Kidney epithelial cell (primary cell): ENCODE measurements at regions not wholly inside any gene's neighbourhood (a gene's known extent, or its start where the extent isn't known, plus 50 kb on each side); places are given as distances from the start of the nearest gene placed in this dataset.

Source experiments
- DNase-seq: peaks from one replicate; pipeline ENCODE4 v3.0.0-alpha.2; 2010; ENCODE audit warnings: low read depth
- H3K27me3 ChIP-seq: 2 replicates; pipeline ENCODE4 v1.6.0; 2011; ENCODE audit warnings: low read length; ENCODE audit not compliant: control insufficient read depth, insufficient read depth
- H3K36me3 ChIP-seq: 2 replicates; pipeline ENCODE4 v1.5.1; 2011; ENCODE audit warnings: low read length; ENCODE audit not compliant: control insufficient read depth, insufficient read depth
- H3K4me3 ChIP-seq: 2 replicates; pipeline ENCODE4 v1.5.1; 2011; ENCODE audit warnings: low read depth, mild to moderate bottlenecking, control low read depth, low read length
- CTCF ChIP-seq: IDR thresholded peaks from 2 replicates; pipeline ENCODE4 v1.5.1; 2011; ENCODE audit warnings: mild to moderate bottlenecking, moderate library complexity, low read length, control low read depth, inconsistent platforms; ENCODE audit not compliant: insufficient read depth, poor library complexity, severe bottlenecking

- TF ChIP-seq CTCF, result no peak
- Histone ChIP-seq H3K36me3 (no peaks in the 10 kb centered on the region), H3K27me3 (no peaks in the 10 kb centered on the region), H3K4me3 (no peak overlapping the region)
- no peak for DNase-seq
Observed at GRCh38 chr14:30204431-30204980, 276.9 kb upstream of the PRKD1 start.

GRCh38 chr14:30209136-30209535, 281.5 kb upstream of the PRKD1 start:
- no peak overlapping the region for H3K4me3 ChIP-seq
- no peaks in the 10 kb centered on the region for H3K36me3 ChIP-seq
- TF ChIP-seq CTCF, result no peak
- H3K27me3 ChIP-seq, result no peaks in the 10 kb centered on the region
- no peak for DNase-seq

GRCh38 chr14:30210630-30211029, 283.0 kb upstream of the PRKD1 start:
- H3K36me3 ChIP-seq, result no peaks in the 10 kb centered on the region
- no peaks in the 10 kb centered on the region for H3K27me3 ChIP-seq
- no peak for DNase-seq
- no peak for TF ChIP-seq CTCF
- no peak overlapping the region for H3K4me3 ChIP-seq

- no peaks in the 10 kb centered on the region for H3K36me3 ChIP-seq
- H3K27me3 ChIP-seq, result no peaks in the 10 kb centered on the region
- TF ChIP-seq CTCF, result no peak
- no peak for DNase-seq
- H3K4me3 ChIP-seq, result no peak overlapping the region
Observed at GRCh38 chr14:30211326-30211725, 283.7 kb upstream of the PRKD1 start.

GRCh38 chr14:30214014-30214413, 286.4 kb upstream of the PRKD1 start:
- Histone ChIP-seq H3K27me3 (no peaks in the 10 kb centered on the region), H3K36me3 (no peaks in the 10 kb centered on the region), H3K4me3 (no peak overlapping the region)
- TF ChIP-seq CTCF, result no peak
- DNase-seq, result no peak

GRCh38 chr14:30214461-30215090, 286.9 kb upstream of the PRKD1 start:
- no peak overlapping the region for H3K4me3 ChIP-seq
- H3K36me3 ChIP-seq, result no peaks in the 10 kb centered on the region
- no peaks in the 10 kb centered on the region for H3K27me3 ChIP-seq
- peak; percentile 57 for TF ChIP-seq CTCF
- DNase-seq, result peak; percentile 45
